Natural killer cell (primary cell): ENCODE measurements at regions not wholly inside any gene's neighbourhood (a gene's known extent, or its start where the extent isn't known, plus 50 kb on each side); places are given as distances from the start of the nearest gene placed in this dataset.

Experiments used
- ATAC-seq, 3 donors: fragments of 150-1000 bp in 2 of 3; fragments of 200-7000 bp in 1 of 3; cut with Tn5 transposase; 1 replicate in 1 of 3; 2 replicates in 2 of 3; pipeline ENCODE4 v1.10.0; 2021; ENCODE audit warnings: mild to moderate bottlenecking in 2 of 3, moderate library complexity in 2 of 3
- DNase-seq, 2 donors: peaks; one replicate each; pipeline versions ENCODE4 v3.0.0 to v3.0.0-alpha.2; 2013 to 2021; ENCODE audit warnings: mixed read lengths in 1 of 2
- H3K27ac ChIP-seq: one replicate; pipeline ENCODE4 v1.5.1; 2013; ENCODE audit warnings: mild to moderate bottlenecking, low read length
- H3K27me3 ChIP-seq: one replicate; pipeline ENCODE4 v1.6.1; 2013; ENCODE audit warnings: low read length; ENCODE audit not compliant: control insufficient read depth, insufficient read depth
- H3K36me3 ChIP-seq: one replicate; pipeline ENCODE4 v1.6.1; 2013; ENCODE audit warnings: low read length; ENCODE audit not compliant: control insufficient read depth, insufficient read depth
- H3K4me1 ChIP-seq: one replicate; pipeline ENCODE4 v1.6.1; 2013; ENCODE audit warnings: low read length; ENCODE audit not compliant: control insufficient read depth, insufficient read depth
- H3K4me3 ChIP-seq: one replicate; pipeline ENCODE4 v1.5.1; 2013; ENCODE audit warnings: low read length
- H3K9me3 ChIP-seq: one replicate; pipeline ENCODE4 v1.6.1; 2013; ENCODE audit warnings: low read length; ENCODE audit not compliant: control insufficient read depth, insufficient read depth
- H3K27ac Mint-ChIP-seq, 2 donors: one replicate each; pipeline ENCODE4 v1.8.0; 2022; ENCODE audit warnings: mild to moderate bottlenecking in 2 of 2, mixed read lengths in 2 of 2, moderate library complexity in 1 of 2
- H3K27me3 Mint-ChIP-seq, 2 donors: one replicate each; pipeline ENCODE4 v1.8.0; 2022; ENCODE audit warnings: low read depth in 2 of 2, mixed read lengths in 2 of 2
- H3K36me3 Mint-ChIP-seq: one replicate; pipeline ENCODE4 v1.8.0; 2022; ENCODE audit warnings: mixed read lengths
- H3K4me1 Mint-ChIP-seq, 2 donors: one replicate each; pipeline ENCODE4 v1.8.0; 2022; ENCODE audit warnings: mixed read lengths in 2 of 2
- H3K4me3 Mint-ChIP-seq: one replicate; pipeline ENCODE4 v1.8.0; 2022; ENCODE audit warnings: mild to moderate bottlenecking, moderate library complexity, mixed read lengths
- H3K9me3 Mint-ChIP-seq, 2 donors: one replicate each; pipeline ENCODE4 v1.8.0; 2022; ENCODE audit warnings: mixed read lengths in 2 of 2
- WGBS: methylation state at CpG from one replicate; pipeline ENCODE4 v1.1.7; 2013; ENCODE audit warnings: missing lambda C conversion rate; ENCODE audit not compliant: insufficient coverage; 5-methylcytosine and 5-hydroxymethylcytosine counted together
- intact Hi-C: fragments of 100-400 bp; cut with micrococcal nuclease; formaldehyde crosslinking; loops from one replicate; pipeline ENCODE4 v1.14.2; 2022
- TF ChIP-seq, protein P1 (sequence below): fragments of 200-600 bp; IDR thresholded peaks from one replicate; pipeline ENCODE4 v1.8.0; 2022; ENCODE audit warnings: antibody characterized with exemption

DNA sequence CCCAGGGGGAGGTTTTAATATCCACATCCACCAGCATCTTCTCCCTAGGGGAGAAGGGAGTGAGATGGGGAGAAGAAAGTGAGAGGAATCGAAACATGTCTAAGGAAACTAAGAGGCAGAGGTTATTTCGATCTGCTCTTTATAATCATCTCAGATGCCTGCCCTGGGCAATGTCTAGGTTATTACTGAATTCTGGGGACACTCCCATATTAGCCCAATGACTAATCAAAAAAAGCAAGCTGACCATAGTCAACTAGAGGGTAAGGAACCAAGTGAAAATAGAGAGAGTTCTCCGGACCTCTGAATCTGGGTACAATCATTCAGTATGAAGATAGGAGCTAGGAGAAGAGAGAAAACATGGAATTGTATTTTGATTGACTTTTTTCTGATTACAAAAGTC, 56.7 kb upstream of the EML4 start:
- H3K9me3 ChIP-seq, result no peaks in the 10 kb centered on the region
- no peaks in the 10 kb centered on the region for H3K9me3 Mint-ChIP-seq
- H3K36me3 Mint-ChIP-seq, result no peaks in the 10 kb centered on the region
- H3K4me3 Mint-ChIP-seq, result no peak overlapping the region
- H3K27ac ChIP-seq, result no peak overlapping the region
- peaks cover 9 to 10% of the 10 kb centered on the region in 2 donors for H3K4me1 Mint-ChIP-seq
- DNase-seq (no peak), ATAC-seq (no peak)
- no peaks in the 10 kb centered on the region for H3K36me3 ChIP-seq
- intact Hi-C loops, result no loop called here
- WGBS, result 89% methylated on average over 3 of the region's 3 CpGs
- H3K27ac Mint-ChIP-seq, result no peak overlapping the region
- no peaks in the 10 kb centered on the region for H3K27me3 Mint-ChIP-seq
- TF ChIP-seq, protein P1, sequence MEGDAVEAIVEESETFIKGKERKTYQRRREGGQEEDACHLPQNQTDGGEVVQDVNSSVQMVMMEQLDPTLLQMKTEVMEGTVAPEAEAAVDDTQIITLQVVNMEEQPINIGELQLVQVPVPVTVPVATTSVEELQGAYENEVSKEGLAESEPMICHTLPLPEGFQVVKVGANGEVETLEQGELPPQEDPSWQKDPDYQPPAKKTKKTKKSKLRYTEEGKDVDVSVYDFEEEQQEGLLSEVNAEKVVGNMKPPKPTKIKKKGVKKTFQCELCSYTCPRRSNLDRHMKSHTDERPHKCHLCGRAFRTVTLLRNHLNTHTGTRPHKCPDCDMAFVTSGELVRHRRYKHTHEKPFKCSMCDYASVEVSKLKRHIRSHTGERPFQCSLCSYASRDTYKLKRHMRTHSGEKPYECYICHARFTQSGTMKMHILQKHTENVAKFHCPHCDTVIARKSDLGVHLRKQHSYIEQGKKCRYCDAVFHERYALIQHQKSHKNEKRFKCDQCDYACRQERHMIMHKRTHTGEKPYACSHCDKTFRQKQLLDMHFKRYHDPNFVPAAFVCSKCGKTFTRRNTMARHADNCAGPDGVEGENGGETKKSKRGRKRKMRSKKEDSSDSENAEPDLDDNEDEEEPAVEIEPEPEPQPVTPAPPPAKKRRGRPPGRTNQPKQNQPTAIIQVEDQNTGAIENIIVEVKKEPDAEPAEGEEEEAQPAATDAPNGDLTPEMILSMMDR, result no peak
- H3K4me3 ChIP-seq, result no peak overlapping the region
- no peaks in the 10 kb centered on the region for H3K27me3 ChIP-seq
- peaks cover 29% of the 10 kb centered on the region for H3K4me1 ChIP-seq

DNA sequence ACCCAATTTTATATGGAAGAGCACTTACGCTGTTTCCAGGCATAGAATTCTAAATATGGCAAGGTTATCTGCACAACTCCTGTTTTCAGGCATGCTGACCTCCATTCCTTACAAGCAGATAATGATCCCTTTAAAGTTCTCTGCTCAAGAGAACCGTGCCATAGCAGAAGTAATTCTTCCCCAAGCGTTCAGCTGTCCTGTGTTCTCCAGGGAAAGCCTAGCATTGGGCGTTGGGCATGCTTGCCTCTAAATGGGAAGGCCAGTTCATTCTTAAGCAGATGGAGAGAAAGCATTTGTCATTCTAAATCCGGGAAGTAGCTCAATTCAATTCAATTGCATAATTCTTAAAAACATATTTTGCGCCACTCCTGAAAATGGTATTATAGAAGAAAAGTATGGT, 55.7 kb upstream of the EML4 start:
- no peaks in the 10 kb centered on the region for H3K27me3 Mint-ChIP-seq

DNA sequence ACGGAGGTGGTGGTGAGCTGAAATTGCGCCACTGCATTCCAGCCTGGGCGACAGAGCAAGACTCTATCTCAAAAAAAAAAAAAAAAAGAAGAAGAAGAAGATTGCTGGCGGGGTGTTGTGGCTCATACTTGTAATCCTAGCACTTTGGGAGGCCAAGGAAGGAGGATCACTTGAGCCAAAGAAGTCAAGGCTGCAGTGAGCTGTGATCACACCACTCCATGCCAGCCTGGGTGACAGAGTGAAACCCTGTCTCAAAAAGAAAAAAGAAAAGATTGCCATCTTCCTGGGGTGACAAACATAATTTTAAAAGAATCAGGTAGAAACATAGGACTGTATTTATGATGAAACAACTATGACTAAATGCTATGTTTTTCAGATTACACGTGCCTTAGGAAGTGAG, 55.1 kb upstream of the EML4 start:
- no peak overlapping the region for H3K27ac Mint-ChIP-seq
- H3K27me3 Mint-ChIP-seq, result no peaks in the 10 kb centered on the region
- DNase-seq, result no peak
- H3K4me3 Mint-ChIP-seq, result no peak overlapping the region
- 80% methylated on average over 5 of the region's 5 CpGs for WGBS
- H3K27ac ChIP-seq, result no peak overlapping the region
- peaks cover 15 to 18% of the 10 kb centered on the region in 2 donors for H3K4me1 Mint-ChIP-seq
- no peaks in the 10 kb centered on the region for H3K36me3 Mint-ChIP-seq
- intact Hi-C loops, result no loop called here
- H3K36me3 ChIP-seq, result no peaks in the 10 kb centered on the region
- no peaks in the 10 kb centered on the region for H3K9me3 ChIP-seq
- H3K27me3 ChIP-seq, result no peaks in the 10 kb centered on the region
- ATAC-seq, result no peak
- H3K4me1 ChIP-seq, result peaks cover 16% of the 10 kb centered on the region
- no peaks in the 10 kb centered on the region for H3K9me3 Mint-ChIP-seq
- no peak overlapping the region for H3K4me3 ChIP-seq
- TF ChIP-seq, protein P1, result no peak

More for the DNA sequence above, 55.7 kb upstream of the EML4 start:
- no peaks in the 10 kb centered on the region for H3K36me3 ChIP-seq
- H3K9me3 Mint-ChIP-seq, result no peaks in the 10 kb centered on the region
- no peaks in the 10 kb centered on the region for H3K9me3 ChIP-seq
- no peak overlapping the region for H3K4me3 Mint-ChIP-seq
- H3K27me3 ChIP-seq, result no peaks in the 10 kb centered on the region
- H3K4me1 ChIP-seq, result peaks cover 22% of the 10 kb centered on the region
- no peak overlapping the region for H3K27ac Mint-ChIP-seq
- 91% methylated on average over 5 of the region's 6 CpGs for WGBS
- TF ChIP-seq, protein P1, result no peak
- H3K4me1 Mint-ChIP-seq, result peaks cover 14 to 16% of the 10 kb centered on the region in 2 donors
- intact Hi-C loops, result no loop called here
- H3K27ac ChIP-seq, result no peak overlapping the region
- H3K4me3 ChIP-seq, result no peak overlapping the region
- H3K36me3 Mint-ChIP-seq, result no peaks in the 10 kb centered on the region
- ATAC-seq (no peak), DNase-seq (no peak)

DNA sequence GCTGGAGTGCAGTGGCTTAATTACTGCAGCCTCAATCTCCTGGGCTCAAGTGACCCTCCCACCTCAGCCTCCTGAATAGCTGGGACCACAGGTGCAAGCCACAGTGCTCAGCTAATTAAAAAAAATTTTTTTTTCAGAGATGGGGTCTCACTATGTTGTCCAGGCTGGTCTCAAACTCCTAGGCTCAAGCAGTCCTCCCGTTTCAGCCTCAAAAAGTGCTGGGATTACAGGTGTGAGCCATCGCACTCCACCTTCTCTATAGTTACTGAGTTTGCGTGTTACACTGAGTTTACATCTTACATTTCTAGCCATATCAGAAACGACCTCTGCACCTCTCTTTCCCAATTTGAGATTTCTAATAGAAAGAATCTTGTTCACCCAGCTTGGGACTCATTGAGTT, 53.6 kb upstream of the EML4 start:
- TF ChIP-seq, protein P1, result no peak
- no peaks in the 10 kb centered on the region for H3K36me3 Mint-ChIP-seq
- no peak overlapping the region for H3K27ac Mint-ChIP-seq
- intact Hi-C loops, result no loop called here
- no peak overlapping the region for H3K27ac ChIP-seq
- no peaks in the 10 kb centered on the region for H3K9me3 ChIP-seq
- no peaks in the 10 kb centered on the region for H3K9me3 Mint-ChIP-seq
- H3K4me3 ChIP-seq, result no peak overlapping the region
- H3K4me1 ChIP-seq, result peaks cover 8% of the 10 kb centered on the region
- no peaks in the 10 kb centered on the region for H3K36me3 ChIP-seq
- ATAC-seq (no peak), DNase-seq (no peak)
- no peaks in the 10 kb centered on the region for H3K27me3 Mint-ChIP-seq
- 92% methylated on average over 4 of the region's 4 CpGs for WGBS
- H3K27me3 ChIP-seq, result no peaks in the 10 kb centered on the region
- H3K4me3 Mint-ChIP-seq, result no peak overlapping the region
- peaks cover 15 to 18% of the 10 kb centered on the region in 2 donors for H3K4me1 Mint-ChIP-seq
